ENCODE measurements at regions not wholly inside any gene's neighbourhood (a gene's known extent, or its start where the extent isn't known, plus 50 kb on each side); places are given as distances from the start of the nearest gene placed in this dataset.

DNA sequence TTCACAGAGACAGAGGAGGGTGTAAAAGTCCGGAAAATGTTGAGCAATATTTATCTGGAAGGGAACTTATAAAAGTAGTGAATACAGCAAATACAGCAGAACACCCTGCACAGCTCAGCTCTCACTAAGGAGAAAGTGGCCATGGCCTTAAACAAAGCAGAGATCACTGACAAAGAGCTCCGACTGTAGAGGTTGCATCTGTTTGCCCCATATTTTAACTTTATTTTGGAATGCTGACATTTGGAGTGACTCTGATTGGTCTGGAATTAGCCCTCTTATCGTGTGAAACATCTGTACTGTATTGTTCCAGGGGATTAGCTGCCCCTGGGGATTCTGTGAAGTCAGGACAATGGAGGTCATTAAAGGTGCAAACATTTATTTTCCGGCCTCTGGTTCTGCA, 1275.7 kb upstream of the FLRT2 start:
- DNase-seq (no peak), ATAC-seq (ENCODE audit: low FRiP score in 2 of 2) (peak in 1 of 2 donors; percentile 43)
- no peaks in the 10 kb centered on the region for H3K27me3 ChIP-seq
- no peaks in the 10 kb centered on the region for H3K36me3 ChIP-seq
- TF ChIP-seq EP300 (IDR thresholded peaks at IDR 0.05) (no peak), CTCF (IDR thresholded peaks at IDR 0.05) (no peak), POLR2AphosphoS5 (IDR thresholded peaks at IDR 0.05) (no peak), POLR2A (IDR thresholded peaks at IDR 0.05) (no peak)
- H3K4me3 ChIP-seq: no peak overlapping the region
- no peaks in the 10 kb centered on the region for H3K4me1 ChIP-seq
- 26 to 43% methylated on average over 4 of the region's 4 CpGs for WGBS, 2 donors
- no peak overlapping the region for H3K27ac ChIP-seq
- no peaks in the 10 kb centered on the region for H3K9me3 ChIP-seq

- no peak for DNase-seq
- ATAC-seq (ENCODE audit: low FRiP score in 2 of 2): no peak
- H3K27me3 ChIP-seq: no peaks in the 10 kb centered on the region
- H3K4me3 ChIP-seq: no peak overlapping the region
- H3K4me1 ChIP-seq: no peaks in the 10 kb centered on the region
- no peaks in the 10 kb centered on the region for H3K36me3 ChIP-seq
- TF ChIP-seq CTCF (IDR thresholded peaks at IDR 0.05): no peak
- no peak for TF ChIP-seq POLR2A (IDR thresholded peaks at IDR 0.05)
- no peak for TF ChIP-seq EP300 (IDR thresholded peaks at IDR 0.05)
- no peak for TF ChIP-seq POLR2AphosphoS5 (IDR thresholded peaks at IDR 0.05)
- H3K27ac ChIP-seq: no peak overlapping the region
- no peaks in the 10 kb centered on the region for H3K9me3 ChIP-seq
These were observed 1267.0 kb upstream of the FLRT2 start for GRCh38 chr14:84262932-84263331.

- TF ChIP-seq POLR2AphosphoS5 (IDR thresholded peaks at IDR 0.05) (no peak), EP300 (IDR thresholded peaks at IDR 0.05) (no peak)
- ATAC-seq (ENCODE audit: low FRiP score in 2 of 2) (peak in 1 of 2 donors; percentile 68), DNase-seq (no peak)
- no peaks in the 10 kb centered on the region for H3K9me3 ChIP-seq
- H3K27me3 ChIP-seq: no peaks in the 10 kb centered on the region
- 71 to 89% methylated on average over 2 of the region's 2 CpGs for WGBS, 2 donors
- H3K4me1 ChIP-seq: no peaks in the 10 kb centered on the region
- H3K27ac ChIP-seq: no peak overlapping the region
- no peaks in the 10 kb centered on the region for H3K36me3 ChIP-seq
- H3K4me3 ChIP-seq: no peak overlapping the region
These were observed 1257.6 kb upstream of the FLRT2 start for GRCh38 chr14:84272290-84272721.

DNA sequence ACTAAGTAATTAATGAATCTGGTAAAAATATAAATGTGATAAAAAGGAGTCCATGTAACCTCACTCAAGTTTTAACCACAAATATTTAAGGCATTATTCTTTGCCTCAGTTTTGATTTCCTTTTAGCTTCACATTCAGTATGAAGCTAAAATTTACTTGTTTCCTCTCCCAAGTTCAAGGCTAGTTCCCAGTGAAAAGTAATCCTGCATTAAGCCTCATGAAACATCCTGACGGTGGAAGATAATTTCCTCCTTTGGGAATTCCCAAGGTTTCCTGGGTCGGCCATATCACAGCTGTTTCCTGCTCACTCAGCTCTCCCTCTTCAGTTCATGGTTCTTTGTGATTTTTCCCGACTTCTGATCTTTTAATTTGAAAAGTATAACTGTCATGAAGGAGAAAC, 1256.8 kb upstream of the FLRT2 start:
- no peaks in the 10 kb centered on the region for H3K27me3 ChIP-seq
- TF ChIP-seq EP300 (IDR thresholded peaks at IDR 0.05) (no peak), CTCF (IDR thresholded peaks at IDR 0.05) (no peak), POLR2A (IDR thresholded peaks at IDR 0.05) (no peak), POLR2AphosphoS5 (IDR thresholded peaks at IDR 0.05) (no peak)
- H3K9me3 ChIP-seq: no peaks in the 10 kb centered on the region
- H3K27ac ChIP-seq: no peak overlapping the region
- no peak for DNase-seq
- H3K36me3 ChIP-seq: no peaks in the 10 kb centered on the region
- 62 to 63% methylated on average over 3 of the region's 3 CpGs for WGBS, 2 donors
- no peak for ATAC-seq (ENCODE audit: low FRiP score in 2 of 2)
- no peaks in the 10 kb centered on the region for H3K4me1 ChIP-seq
- no peak overlapping the region for H3K4me3 ChIP-seq

GRCh38 chr14:84282618-84283017, 1247.3 kb upstream of the FLRT2 start:
- WGBS, 2 donors: 79 to 84% methylated on average over 2 of the region's 2 CpGs
- Histone ChIP-seq H3K36me3 (no peaks in the 10 kb centered on the region), H3K9me3 (no peaks in the 10 kb centered on the region), H3K4me1 (no peaks in the 10 kb centered on the region), H3K27ac (no peak overlapping the region), H3K4me3 (no peak overlapping the region), H3K27me3 (no peaks in the 10 kb centered on the region)
- no peak for TF ChIP-seq POLR2AphosphoS5 (IDR thresholded peaks at IDR 0.05)
- TF ChIP-seq POLR2A (IDR thresholded peaks at IDR 0.05): no peak
- no peak for TF ChIP-seq EP300 (IDR thresholded peaks at IDR 0.05)
- TF ChIP-seq CTCF (IDR thresholded peaks at IDR 0.05): no peak
- no peak for ATAC-seq (ENCODE audit: low FRiP score in 2 of 2)
- DNase-seq: no peak

Data from upper lobe of left lung (tissue), 6 donors.